ENCODE measurements at regions not wholly inside any gene's neighbourhood (a gene's known extent, or its start where the extent isn't known, plus 50 kb on each side); places are given as distances from the start of the nearest gene placed in this dataset.
A peak's percentile ranks its signal among the peaks of the same experiment; 100 is the strongest.

GRCh38 chr4:62235911-62236310 lies 1035.8 kb downstream of the ADGRL3 start:
- DNase-seq (ENCODE audit: low read depth) = no peak

- DNase-seq (ENCODE audit: low read depth) = no peak
These were observed 1032.7 kb downstream of the ADGRL3 start for GRCh38 chr4:62232814-62233213.

GRCh38 chr4:62231994-62232393 lies 1031.9 kb downstream of the ADGRL3 start:
- DNase-seq (ENCODE audit: low read depth) = no peak

- peak; percentile 1 for DNase-seq (ENCODE audit: low read depth)
These were observed 1026.0 kb downstream of the ADGRL3 start for GRCh38 chr4:62226082-62226481.

- DNase-seq (ENCODE audit: low read depth) = no peak
These were observed 1022.0 kb downstream of the ADGRL3 start for GRCh38 chr4:62222121-62222520.

GRCh38 chr4:62210486-62210885 lies 1010.4 kb downstream of the ADGRL3 start:
- DNase-seq (ENCODE audit: low read depth) = no peak

- DNase-seq (ENCODE audit: low read depth) = no peak
These were observed 1009.8 kb downstream of the ADGRL3 start for GRCh38 chr4:62209757-62210485.

- no peak for DNase-seq (ENCODE audit: low read depth)
These were observed 1008.8 kb downstream of the ADGRL3 start for GRCh38 chr4:62208921-62209320.

GRCh38 chr4:62204136-62204535 lies 1004.0 kb downstream of the ADGRL3 start:
- DNase-seq (ENCODE audit: low read depth) = no peak

- DNase-seq (ENCODE audit: low read depth) = no peak
These were observed 999.2 kb downstream of the ADGRL3 start for GRCh38 chr4:62199291-62199810.

- no peak for DNase-seq (ENCODE audit: low read depth)
These were observed 996.2 kb downstream of the ADGRL3 start for GRCh38 chr4:62196338-62196737.

GRCh38 chr4:62194342-62194741 lies 994.2 kb downstream of the ADGRL3 start:
- DNase-seq (ENCODE audit: low read depth) = no peak

- DNase-seq (ENCODE audit: low read depth) = peak; percentile 15
These were observed 993.6 kb downstream of the ADGRL3 start for GRCh38 chr4:62193761-62194160.

GRCh38 chr4:62191451-62192240 lies 991.5 kb downstream of the ADGRL3 start:
- DNase-seq (ENCODE audit: low read depth) = no peak

GRCh38 chr4:62170235-62170634 lies 970.1 kb downstream of the ADGRL3 start:
- no peak for DNase-seq (ENCODE audit: low read depth)

GRCh38 chr4:62168681-62169080 lies 968.6 kb downstream of the ADGRL3 start:
- DNase-seq (ENCODE audit: low read depth) = no peak

- no peak for DNase-seq (ENCODE audit: low read depth)
These were observed 962.5 kb downstream of the ADGRL3 start for GRCh38 chr4:62162606-62163005.

GRCh38 chr4:62161446-62161845 lies 961.3 kb downstream of the ADGRL3 start:
- DNase-seq (ENCODE audit: low read depth) = no peak

GRCh38 chr4:62159876-62160275 lies 959.8 kb downstream of the ADGRL3 start:
- DNase-seq (ENCODE audit: low read depth) = no peak

- DNase-seq (ENCODE audit: low read depth) = no peak
These were observed 959.2 kb downstream of the ADGRL3 start for GRCh38 chr4:62159306-62159705.

GRCh38 chr4:62156205-62156604 lies 956.1 kb downstream of the ADGRL3 start:
- no peak for DNase-seq (ENCODE audit: low read depth)

GRCh38 chr4:62145276-62145675 lies 945.1 kb downstream of the ADGRL3 start:
- DNase-seq (ENCODE audit: low read depth) = no peak

GRCh38 chr4:62144431-62144830 lies 944.3 kb downstream of the ADGRL3 start:
- DNase-seq (ENCODE audit: low read depth) = no peak

Data from non-pigmented ciliary epithelial cell (primary cell).